ENCODE measurements at regions not wholly inside any gene's neighbourhood (a gene's known extent, or its start where the extent isn't known, plus 50 kb on each side); places are given as distances from the start of the nearest gene placed in this dataset.

GRCh38 chr5:158207733-158208132 lies 348.8 kb upstream of the CLINT1 start:
- TF ChIP-seq CTCF (optimal IDR thresholded peaks at IDR 0.05 in 1 of 3, IDR thresholded peaks at IDR 0.05 in 1 of 3, conservative IDR thresholded peaks at IDR 0.05 in 1 of 3; ENCODE audit: extremely low read depth in 1 of 3, insufficient read depth in 2 of 3, low read length in 3 of 3) (no peak), EZH2 (IDR thresholded peaks at IDR 0.05; ENCODE audit: low read length) (no peak)
- Histone ChIP-seq H3K9ac (ENCODE audit: control insufficient read depth, extremely low read depth, insufficient read depth, low read length) (no peak overlapping the region), H3K79me2 (ENCODE audit: control insufficient read depth, insufficient read depth, low read length) (no peaks in the 10 kb centered on the region), H3K9me1 (ENCODE audit: control insufficient read depth, extremely low read depth, insufficient read depth, low read length) (no peaks in the 10 kb centered on the region), H3K9me3 (ENCODE audit: control insufficient read depth, low read depth, low read length) (no peaks in the 10 kb centered on the region), H2AFZ (ENCODE audit: control insufficient read depth, low read length) (no peak overlapping the region), H4K20me1 (ENCODE audit: control insufficient read depth, extremely low read depth, insufficient read depth, low read length) (no peaks in the 10 kb centered on the region), H3K27me3 (ENCODE audit: control insufficient read depth, extremely low read depth, insufficient read depth, low read length) (no peaks in the 10 kb centered on the region), H3K4me2 (ENCODE audit: control insufficient read depth, extremely low read depth, insufficient read depth, low read depth, low read length) (no peak overlapping the region), H3K27ac (ENCODE audit: control insufficient read depth, insufficient read depth, low read length) (no peak overlapping the region), H3K4me3 (ENCODE audit: control insufficient read depth in 2 of 3, extremely low read depth in 1 of 3, insufficient read depth in 2 of 3, low read depth in 1 of 3, low read length in 3 of 3) (no peak overlapping the region), H3K4me1 (ENCODE audit: control insufficient read depth, extremely low read depth, insufficient read depth, low read length) (no peaks in the 10 kb centered on the region), H3K36me3 (ENCODE audit: control insufficient read depth in 2 of 2, extremely low read depth in 1 of 2, insufficient read depth in 2 of 2, low read length in 2 of 2) (no peaks in the 10 kb centered on the region)
- DNase-seq (ENCODE audit: low read depth, low spot score), result no peak
- FAIRE-seq, result no peak
- dilution Hi-C loops (cut with MboI; ENCODE audit: extremely low pct_ligation_motif_present, low sequenced_read_pairs), result no loop called here

DNA sequence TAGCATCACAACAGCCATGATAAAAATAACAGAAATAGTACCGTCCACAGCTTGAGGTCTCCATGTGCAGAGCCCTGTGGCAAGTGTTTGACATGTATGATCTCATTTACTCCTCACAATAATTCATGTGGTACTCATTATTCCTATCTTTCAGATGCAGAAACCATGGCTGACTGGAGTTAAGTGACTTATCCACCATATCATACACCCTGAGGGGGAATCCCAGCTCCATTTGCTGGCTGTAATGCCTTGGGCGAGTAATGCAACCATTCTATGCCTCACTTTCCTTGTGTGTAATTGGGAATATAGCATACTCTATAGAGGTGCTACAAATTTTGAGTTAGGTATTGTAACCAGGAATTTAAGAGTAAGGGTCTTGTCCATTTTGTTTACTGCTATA lies 347.0 kb upstream of the CLINT1 start:
- dilution Hi-C loops (cut with MboI; ENCODE audit: extremely low pct_ligation_motif_present, low sequenced_read_pairs), result no loop called here
- H3K9me1 ChIP-seq (ENCODE audit: control insufficient read depth, extremely low read depth, insufficient read depth, low read length), result no peaks in the 10 kb centered on the region
- DNase-seq (ENCODE audit: low read depth, low spot score), result no peak
- no peak for FAIRE-seq
- H3K27ac ChIP-seq (ENCODE audit: control insufficient read depth, insufficient read depth, low read length), result no peak overlapping the region
- no peaks in the 10 kb centered on the region for H3K4me1 ChIP-seq (ENCODE audit: control insufficient read depth, extremely low read depth, insufficient read depth, low read length)
- no peaks in the 10 kb centered on the region for H3K79me2 ChIP-seq (ENCODE audit: control insufficient read depth, insufficient read depth, low read length)
- H4K20me1 ChIP-seq (ENCODE audit: control insufficient read depth, extremely low read depth, insufficient read depth, low read length), result no peaks in the 10 kb centered on the region
- H3K9me3 ChIP-seq (ENCODE audit: control insufficient read depth, low read depth, low read length), result no peaks in the 10 kb centered on the region
- no peaks in the 10 kb centered on the region for H3K27me3 ChIP-seq (ENCODE audit: control insufficient read depth, extremely low read depth, insufficient read depth, low read length)
- no peak for TF ChIP-seq EZH2 (IDR thresholded peaks at IDR 0.05; ENCODE audit: low read length)
- no peak for TF ChIP-seq CTCF (optimal IDR thresholded peaks at IDR 0.05 in 1 of 3, IDR thresholded peaks at IDR 0.05 in 1 of 3, conservative IDR thresholded peaks at IDR 0.05 in 1 of 3; ENCODE audit: extremely low read depth in 1 of 3, insufficient read depth in 2 of 3, low read length in 3 of 3)
- no peak overlapping the region for H3K4me3 ChIP-seq (ENCODE audit: control insufficient read depth in 2 of 3, extremely low read depth in 1 of 3, insufficient read depth in 2 of 3, low read depth in 1 of 3, low read length in 3 of 3)
- H2AFZ ChIP-seq (ENCODE audit: control insufficient read depth, low read length), result no peak overlapping the region
- H3K4me2 ChIP-seq (ENCODE audit: control insufficient read depth, extremely low read depth, insufficient read depth, low read depth, low read length), result no peak overlapping the region
- no peak overlapping the region for H3K9ac ChIP-seq (ENCODE audit: control insufficient read depth, extremely low read depth, insufficient read depth, low read length)
- no peaks in the 10 kb centered on the region for H3K36me3 ChIP-seq (ENCODE audit: control insufficient read depth in 2 of 2, extremely low read depth in 1 of 2, insufficient read depth in 2 of 2, low read length in 2 of 2)

Data from keratinocyte (primary cell).